GM13976 (cell line): ENCODE measurements at regions not wholly inside any gene's neighbourhood (a gene's known extent, or its start where the extent isn't known, plus 50 kb on each side); places are given as distances from the start of the nearest gene placed in this dataset.
A peak's percentile ranks its signal among the peaks of the same experiment; 100 is the strongest.
"Not testable (repeated sequence)": the region's sequence is repeated elsewhere in the genome, so short reads cannot be mapped to it uniquely, and the experiment has no call there.

Source experiments
- DNase-seq: peaks from one replicate; pipeline ENCODE4 v3.0.0; 2012; ENCODE audit warnings: low spot score
- CTCF ChIP-seq: IDR thresholded peaks from 2 replicates; pipeline ENCODE4 v1.5.1; 2012; ENCODE audit warnings: borderline replicate concordance, mild to moderate bottlenecking; ENCODE audit not compliant: insufficient read depth; ENCODE audit errors: extremely low read depth, missing control alignments, control extremely low read depth
- in situ Hi-C: fragments of 300-500 bp; cut with MboI; formaldehyde crosslinking; loops from one replicate; pipeline ENCODE4 v1.12.0; 2022; ENCODE audit warnings: low sequenced_read_pairs, mixed read lengths, inconsistent platforms; ENCODE audit not compliant: unreplicated experiment

DNA sequence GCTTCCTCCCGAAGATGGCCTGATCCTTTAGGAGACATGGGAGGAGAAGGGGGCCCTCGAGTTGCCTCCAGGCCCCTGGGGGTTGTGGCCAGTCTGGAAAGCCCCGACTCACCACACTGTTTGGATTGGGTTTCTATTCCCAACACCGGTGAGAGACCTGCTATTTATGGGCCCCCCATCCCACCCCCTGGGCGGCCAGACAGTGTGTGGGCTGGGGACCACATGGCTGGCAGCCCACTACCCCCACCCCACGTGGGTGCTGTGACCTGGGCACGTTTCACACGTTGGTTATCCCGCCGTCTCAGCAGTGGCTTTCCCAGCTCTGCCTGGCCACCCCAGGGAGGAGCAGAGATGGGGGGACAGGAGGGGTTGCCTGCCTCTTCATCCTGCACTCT, 116.1 kb downstream of the VEGFA start:
- in situ Hi-C loops: no loop called here
- no peak for TF ChIP-seq CTCF
- DNase-seq: no peak

DNA sequence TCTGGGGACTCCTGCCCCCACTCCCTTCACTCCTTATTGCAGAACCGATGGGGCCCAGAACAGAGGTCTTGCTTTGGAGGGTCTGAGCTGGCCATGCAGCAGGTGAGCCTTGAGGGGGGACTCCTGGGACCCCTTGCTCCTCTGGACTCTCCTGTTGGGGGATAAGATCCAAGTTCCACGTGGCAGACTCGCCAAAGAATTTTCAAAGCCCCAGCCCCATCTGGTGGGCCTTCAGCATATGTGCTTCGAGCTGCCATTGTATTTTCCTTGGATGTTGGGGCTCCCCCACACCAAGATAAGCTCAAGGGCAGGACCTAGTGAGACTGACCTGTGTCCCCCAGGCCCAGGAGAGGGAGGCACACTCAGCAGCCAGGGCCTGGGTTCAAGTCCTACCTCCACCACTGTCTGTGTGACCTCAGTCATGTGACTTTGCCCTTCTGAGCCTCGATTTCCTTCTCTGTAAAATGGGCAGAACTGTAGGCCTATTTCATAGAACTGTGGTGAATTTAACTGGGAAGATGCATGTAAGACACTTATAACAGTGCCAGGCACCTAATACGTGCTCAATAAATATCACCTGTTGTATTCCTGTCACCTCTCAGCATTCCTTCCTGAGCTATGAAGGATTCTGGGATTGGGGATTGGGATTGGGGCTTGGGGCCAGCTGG, 115.5 kb downstream of the VEGFA start:
- TF ChIP-seq CTCF: no peak
- DNase-seq: no peak
- in situ Hi-C loops: no loop called here

DNA sequence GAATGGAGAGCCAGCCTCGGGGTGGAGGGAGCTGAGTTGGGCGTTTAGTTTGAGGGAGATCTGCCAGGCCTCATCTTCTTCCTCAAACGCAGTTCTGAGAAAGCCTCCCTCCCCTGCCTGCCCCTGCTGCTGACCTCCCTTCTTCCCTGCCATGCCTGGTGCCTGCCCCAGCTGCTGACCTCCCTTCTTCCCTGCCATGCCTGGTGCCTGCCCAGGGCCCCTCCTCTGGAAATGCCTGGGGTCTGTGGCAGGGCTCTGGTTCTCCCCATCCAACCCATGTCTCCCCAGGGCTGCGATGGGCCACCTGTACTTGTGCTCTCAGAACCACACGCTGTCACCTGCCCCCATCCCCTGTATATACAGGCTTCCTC, 114.6 kb downstream of the VEGFA start:
- in situ Hi-C loops: no loop called here
- TF ChIP-seq CTCF: no peak
- DNase-seq: no peak

- DNase-seq: peak; percentile 71
- no peak for TF ChIP-seq CTCF
- in situ Hi-C loops: no loop called here
These were observed 114.0 kb downstream of the VEGFA start for GRCh38 chr6:43883847-43884651.

GRCh38 chr6:43882690-43883448, 112.9 kb downstream of the VEGFA start:
- DNase-seq, in situ Hi-C loops: not testable (repeated sequence)

DNA sequence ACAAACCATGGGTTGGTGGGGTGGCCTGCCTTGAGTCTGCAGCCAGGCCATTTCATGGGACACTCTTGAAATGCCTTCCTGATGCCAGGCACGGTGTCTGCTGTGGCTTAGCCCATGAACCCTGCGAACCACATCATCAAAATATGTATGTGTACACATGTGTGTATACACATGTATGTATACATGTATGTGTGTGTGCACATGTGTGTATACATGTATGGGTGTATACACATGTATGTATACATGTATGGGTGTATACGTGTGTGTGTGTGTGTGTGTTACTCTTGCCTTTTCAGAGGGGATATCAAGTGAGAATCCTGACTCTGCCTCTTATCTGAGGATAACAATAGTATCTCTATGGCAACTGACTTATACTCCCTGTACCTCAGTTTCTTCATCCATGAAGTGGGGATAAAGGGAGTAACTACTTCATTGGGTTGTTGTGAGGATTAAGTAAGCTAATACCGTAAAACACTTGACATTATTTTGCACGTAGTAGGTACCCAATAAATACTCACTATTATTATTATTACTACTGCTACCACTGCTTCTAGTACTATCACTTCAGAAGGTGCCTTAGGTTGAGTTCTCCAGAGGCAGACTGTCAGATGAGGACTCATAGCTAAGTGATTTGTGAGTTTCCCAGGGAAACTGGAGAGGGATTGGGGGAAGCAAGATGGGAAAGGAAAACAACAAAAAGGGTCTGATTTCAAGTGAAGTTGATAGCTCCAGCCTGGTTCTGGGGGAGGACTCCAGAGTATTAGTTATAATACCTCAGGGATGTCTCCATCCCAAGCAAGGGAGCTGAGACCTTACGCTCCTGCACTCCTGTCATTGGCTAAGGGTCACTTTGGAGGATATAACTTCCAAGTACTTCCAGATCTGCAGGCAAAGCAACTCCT, 110.5 kb downstream of the VEGFA start:
- in situ Hi-C loops: no loop called here
- TF ChIP-seq CTCF: no peak
- DNase-seq: no peak
